Stimulated activated CD4-positive, alpha-beta T cell treated with anti-CD3 and anti-CD28 coated beads, Interleukin-2, amount 100 ng/mL, for 48 hours (primary cell): ENCODE measurements at regions not wholly inside any gene's neighbourhood (a gene's known extent, or its start where the extent isn't known, plus 50 kb on each side); places are given as distances from the start of the nearest gene placed in this dataset.
"Not testable (repeated sequence)": the region's sequence is repeated elsewhere in the genome, so short reads cannot be mapped to it uniquely, and the experiment has no call there.

Experiments used
- DNase-seq, 2 donors: peaks; one replicate each; pipeline ENCODE4 v3.0.0-alpha.2; 2020

GRCh38 chr1:65527707-65528503 lies 107.4 kb downstream of the LEPR start:
- DNase-seq, result no peak

DNA sequence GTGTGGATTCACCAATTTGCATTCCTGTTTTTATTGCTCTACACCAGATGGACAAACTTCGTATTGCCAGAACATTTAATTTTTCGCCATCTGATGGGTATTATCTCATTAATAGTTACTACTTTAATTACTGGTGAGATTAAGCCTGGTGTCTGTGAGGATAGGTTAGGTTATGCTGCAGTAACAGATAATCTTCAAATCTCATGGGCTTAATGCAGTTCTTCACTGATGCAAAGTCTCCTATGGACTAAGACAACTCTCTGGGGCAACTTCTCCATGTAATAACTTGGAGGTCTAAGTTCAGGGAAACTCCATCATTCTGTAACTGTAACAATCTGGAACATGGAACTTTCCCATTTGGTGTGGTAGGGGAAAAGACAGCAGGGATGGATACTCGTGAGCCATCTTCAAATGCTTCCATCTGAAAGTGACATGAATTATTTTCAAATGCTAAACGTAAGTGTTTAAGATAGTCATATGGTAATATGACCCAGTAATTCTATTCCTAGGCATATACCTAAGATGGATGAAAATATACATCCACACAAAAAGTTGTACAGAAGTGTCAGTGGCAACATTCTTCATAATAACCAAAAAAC lies 111.6 kb downstream of the LEPR start:
- no peak for DNase-seq

DNA sequence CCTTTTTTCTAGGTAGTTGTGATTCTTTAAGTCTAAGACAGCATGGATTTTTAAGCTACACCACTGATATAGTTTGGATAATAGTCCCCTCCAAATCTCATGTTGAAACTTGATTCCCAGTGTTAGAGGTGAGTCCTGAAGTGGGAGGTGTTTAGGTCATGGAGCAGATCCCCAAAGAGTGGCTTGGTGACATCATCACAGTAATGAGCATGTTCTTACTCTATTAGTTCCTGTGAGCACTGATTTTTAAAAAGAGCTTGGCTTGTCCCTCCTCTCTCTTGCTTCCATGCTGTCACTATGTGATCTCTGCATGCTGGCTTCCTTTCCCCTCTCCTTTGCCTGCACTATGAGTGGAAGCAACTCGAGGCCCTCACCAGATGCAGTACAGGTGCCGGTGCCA lies 115.5 kb downstream of the LEPR start:
- DNase-seq, result no peak

DNA sequence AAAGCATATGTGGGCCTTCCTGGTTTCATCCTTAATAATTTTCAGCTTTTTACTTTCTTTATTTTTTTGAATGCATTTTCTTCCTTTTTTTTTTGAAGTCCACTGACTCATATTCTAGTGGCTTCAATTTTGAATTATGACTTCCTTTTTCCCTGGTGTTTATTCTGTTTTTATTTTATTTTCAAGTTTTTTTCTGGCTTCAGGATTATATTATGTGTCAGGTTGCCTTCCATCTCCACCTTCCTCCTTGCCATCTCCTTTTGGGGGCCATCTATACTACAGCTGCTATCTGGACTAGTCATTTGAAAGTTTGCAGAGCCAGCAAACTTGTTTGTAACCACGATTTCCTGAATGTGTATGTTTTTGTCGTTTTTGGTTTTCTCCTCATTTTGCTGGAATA lies 117.6 kb downstream of the LEPR start:
- no peak for DNase-seq

GRCh38 chr1:65538664-65539063 lies 118.2 kb downstream of the LEPR start:
- DNase-seq, result no peak

GRCh38 chr1:65539266-65540131 lies 119.0 kb downstream of the LEPR start:
- DNase-seq, result no peak

DNA sequence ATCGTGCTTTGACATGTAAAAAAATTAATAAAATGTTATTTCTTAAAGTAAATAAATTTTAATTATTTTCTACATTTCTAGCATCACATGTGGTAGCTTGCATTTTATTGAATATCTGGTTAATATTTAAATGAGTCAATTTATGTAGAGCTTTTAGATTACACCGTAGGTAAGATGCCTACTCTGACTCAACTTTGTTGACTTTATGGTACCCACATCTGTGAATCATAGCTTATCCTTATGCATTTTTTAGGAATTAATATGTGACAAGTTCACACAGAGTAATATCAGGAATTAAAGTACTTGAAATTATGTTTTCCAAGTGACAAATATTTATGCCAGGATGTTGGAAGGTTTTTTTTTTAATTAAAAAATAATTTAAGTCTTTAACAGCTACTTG lies 120.7 kb downstream of the LEPR start:
- DNase-seq, result no peak

DNA sequence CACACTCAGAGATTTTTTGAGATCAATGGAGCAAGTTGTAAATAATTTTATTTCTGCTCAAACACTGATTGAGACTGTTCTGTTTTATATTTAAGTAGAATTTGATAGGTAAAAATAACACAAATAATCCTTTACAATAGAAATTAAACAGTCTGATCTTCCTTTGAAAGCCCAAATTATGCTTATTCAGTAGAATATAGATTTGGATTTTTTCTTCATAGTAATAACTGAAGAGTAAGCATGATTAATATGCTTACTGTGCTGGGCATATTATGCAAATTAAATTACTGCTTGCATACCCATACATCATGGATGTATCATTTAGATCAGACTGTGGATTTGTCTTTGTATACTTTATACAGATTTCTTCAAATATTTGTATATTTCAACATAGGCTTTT lies 121.4 kb downstream of the LEPR start:
- DNase-seq, result no peak

DNA sequence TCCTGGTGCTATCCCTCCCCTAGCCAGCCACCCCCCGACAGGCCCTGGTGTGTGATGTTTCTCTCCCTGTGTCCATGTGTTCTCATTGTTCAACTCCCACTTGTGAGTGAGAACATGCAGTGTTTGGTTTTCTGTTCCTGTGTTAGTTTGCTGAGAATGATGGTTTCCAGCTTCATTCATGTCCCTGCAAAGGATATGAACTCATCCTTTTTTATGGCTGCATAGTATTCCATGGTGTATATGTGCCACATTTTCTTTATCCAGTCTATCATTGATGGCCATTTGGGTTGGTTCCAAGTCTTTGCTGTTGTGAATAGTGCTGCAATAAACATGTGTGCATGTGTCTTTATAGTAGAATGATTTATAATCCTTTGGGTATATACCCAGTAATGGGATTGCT lies 122.1 kb downstream of the LEPR start:
- not testable (repeated sequence) for DNase-seq

- not testable (repeated sequence) for DNase-seq
Observed at GRCh38 chr1:65550306-65551010, 130.0 kb downstream of the LEPR start.

DNA sequence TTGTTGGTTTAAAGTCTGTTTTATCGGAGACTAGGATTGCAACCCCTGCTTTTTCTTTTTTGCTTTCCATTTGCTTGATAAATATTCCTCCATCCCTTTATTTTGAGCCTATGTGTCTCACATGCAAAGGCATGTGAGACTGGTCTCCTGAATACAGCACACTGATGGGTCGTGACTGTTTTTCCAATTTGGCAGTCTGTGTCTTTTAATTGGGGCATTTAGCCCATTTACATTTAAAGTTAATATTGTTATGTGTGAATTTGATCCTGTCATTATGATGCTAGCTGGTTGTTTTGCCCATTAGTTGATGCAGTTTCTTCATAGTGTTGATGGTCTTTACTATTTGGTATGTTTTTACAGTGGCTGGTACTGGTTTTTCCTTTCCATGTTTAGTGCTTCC lies 132.0 kb downstream of the LEPR start:
- DNase-seq, result not testable (repeated sequence)

GRCh38 chr1:65554086-65554764 lies 133.8 kb downstream of the LEPR start:
- not testable (repeated sequence) for DNase-seq

DNA sequence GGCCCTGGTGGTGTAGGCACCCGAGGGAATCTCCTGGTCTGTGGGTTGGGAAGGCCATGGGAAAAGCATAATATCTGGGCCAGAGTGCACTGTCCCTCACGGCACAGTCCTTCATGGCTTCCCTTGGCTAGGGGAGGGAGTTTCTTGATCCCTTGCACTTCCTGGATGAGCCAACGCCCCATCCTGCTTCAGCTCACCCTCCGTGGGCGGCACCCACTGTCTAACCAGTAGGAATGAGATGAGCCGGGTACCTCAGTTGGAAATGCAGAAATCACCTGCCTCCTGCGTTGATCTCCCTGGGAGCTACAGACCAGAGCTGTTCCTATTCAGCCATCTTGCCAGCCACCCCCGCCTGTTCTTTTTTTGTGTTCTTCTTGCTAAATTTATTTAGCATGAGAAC lies 134.4 kb downstream of the LEPR start:
- DNase-seq, result no peak

DNA sequence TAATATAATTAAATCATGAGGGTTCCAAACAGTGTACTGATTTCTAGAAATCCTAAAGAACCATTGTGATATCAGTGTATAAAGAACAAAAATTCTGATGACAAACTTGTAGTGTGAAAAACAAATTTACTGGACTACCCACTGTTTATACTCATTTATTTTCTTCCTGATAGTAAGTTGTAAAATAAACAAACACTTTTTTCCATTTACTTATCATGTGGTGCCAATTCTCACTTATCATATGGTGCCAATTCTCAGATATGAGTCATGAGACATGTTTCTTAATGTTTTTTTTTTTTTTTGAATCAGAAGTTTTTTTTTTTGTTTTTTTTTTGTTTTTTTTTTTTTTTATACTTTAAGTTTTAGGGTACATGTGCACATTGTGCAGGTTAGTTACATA lies 137.7 kb downstream of the LEPR start:
- no peak for DNase-seq

DNA sequence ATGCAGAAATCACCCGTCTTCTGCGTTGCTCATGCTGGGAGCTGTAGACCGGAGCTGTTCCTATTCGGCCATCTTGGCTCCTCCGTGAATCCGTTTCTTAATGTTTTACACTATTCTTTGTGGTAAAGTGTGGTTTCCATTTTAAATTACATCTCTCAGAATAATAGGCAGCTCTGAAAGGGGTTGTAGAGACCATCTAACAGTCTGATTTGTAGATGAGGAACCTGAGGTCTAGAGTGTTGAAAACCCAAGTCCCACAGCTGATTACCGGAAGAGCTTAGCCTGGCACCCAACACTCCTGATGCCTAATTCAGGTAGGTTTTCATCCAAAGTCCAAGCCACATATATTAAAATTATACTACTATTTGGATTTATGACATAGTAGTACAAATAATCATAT lies 144.0 kb downstream of the LEPR start:
- no peak for DNase-seq

DNA sequence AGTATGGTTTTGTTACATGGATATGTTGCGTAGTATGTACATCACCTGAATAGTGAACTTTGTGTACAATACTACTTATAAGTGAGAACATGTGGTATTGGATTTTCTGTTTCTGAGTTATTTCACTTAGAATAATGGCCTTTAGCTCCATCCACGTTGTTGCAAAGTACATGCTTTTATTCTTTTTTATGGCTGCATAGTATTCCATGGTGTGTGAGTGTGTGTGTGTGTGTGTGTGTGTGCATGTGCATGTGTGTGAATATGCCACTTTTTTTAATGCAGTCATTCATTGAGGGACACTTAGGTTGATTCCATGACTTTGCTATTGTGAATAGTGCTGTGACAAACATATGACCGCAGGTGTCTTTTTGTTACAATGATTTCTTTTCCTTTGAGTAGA lies 147.8 kb downstream of the LEPR start:
- no peak for DNase-seq

GRCh38 chr1:65572701-65573421 lies 152.4 kb downstream of the LEPR start:
- no peak for DNase-seq

DNA sequence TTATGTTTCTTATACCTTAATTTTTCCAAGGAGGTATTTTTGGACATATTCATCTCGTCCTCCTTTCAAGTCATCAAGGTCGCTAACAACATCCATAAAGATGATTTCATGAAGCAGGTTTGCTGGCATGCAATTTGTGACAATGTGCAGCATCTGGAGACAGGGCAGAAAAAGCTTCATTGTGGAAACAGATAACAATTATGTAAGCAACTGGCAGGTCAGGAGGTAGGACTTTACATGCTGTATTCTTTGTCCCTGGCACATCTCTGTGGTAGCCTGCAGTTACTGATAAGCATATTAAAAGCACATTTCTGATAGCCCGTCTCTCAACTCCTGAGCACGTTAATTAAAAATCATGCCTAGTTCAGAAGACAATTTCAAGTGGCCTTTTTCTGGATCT lies 156.8 kb downstream of the LEPR start:
- no peak for DNase-seq

- DNase-seq, result not testable (repeated sequence)
Observed at GRCh38 chr1:65577982-65578381, 157.5 kb downstream of the LEPR start.

DNA sequence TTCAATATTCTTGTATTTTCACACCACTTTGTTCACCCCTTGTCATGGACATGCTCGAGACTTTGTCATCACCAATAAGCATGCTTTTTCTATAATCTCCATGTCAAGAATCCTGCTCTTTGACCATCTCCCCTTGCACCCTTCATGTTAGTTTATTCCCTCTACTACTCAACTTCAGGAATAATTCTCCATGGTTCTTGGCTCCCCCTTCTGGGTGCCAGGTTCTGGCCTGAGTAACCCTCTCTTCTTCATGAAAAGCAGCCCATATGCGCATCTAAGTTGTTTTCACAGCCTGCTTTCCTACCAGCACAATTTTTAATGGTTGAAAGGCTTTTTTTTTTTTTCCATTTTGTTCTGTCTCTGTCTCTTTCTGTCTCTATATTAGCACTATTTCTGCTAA lies 160.7 kb downstream of the LEPR start:
- no peak for DNase-seq

DNA sequence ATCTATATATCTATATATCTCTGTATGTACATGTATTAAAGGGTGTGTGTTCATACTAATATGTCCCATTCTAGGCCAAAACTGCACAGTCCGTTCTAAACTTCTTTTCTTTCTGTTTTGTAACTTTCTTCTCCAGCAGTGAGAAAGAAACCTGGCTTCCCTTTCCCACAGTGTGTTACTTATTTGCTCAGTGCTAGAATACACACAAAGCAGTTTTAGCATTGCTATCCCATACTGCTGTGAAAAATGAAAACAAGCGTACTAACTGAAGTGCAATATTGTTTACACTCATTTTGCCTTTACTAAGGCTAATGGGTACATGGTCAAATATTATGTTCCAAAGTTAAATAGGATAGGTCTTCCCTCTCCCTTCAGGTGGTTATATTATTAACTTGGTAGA lies 163.9 kb downstream of the LEPR start:
- no peak for DNase-seq

GRCh38 chr1:65590279-65590678 lies 169.8 kb downstream of the LEPR start:
- no peak for DNase-seq
